Fibroblast of skin of back (primary cell): ENCODE measurements at regions not wholly inside any gene's neighbourhood (a gene's known extent, or its start where the extent isn't known, plus 50 kb on each side); places are given as distances from the start of the nearest gene placed in this dataset.

Experiments
- DNase-seq: peaks from one replicate; pipeline ENCODE4 v3.0.0-alpha.2; 2013

- DNase-seq, result no peak
These were observed 75.2 kb upstream of the LCLAT1 start for GRCh38 chr2:30371772-30372373.

DNA sequence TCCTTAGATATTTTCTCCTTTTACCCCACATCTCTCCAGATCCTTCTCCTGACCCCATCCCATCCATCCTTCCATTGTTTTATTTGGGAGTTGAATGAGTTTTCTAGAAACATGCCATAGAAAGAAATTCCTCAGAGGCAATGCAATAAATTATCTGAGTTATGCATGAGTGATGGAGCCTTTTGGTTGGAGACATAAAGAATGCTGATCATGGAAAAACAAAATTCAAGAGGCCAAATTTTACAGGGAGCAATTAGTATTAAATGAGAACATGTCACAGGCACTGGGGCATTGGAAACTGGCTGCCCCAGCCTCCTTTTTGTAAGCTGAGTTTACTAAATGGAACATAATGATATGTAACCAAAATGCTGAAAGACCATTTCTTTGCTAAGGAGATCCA lies 74.2 kb upstream of the LCLAT1 start:
- DNase-seq, result peak; percentile 73

- DNase-seq, result peak; percentile 98
These were observed 73.2 kb upstream of the LCLAT1 start for GRCh38 chr2:30373881-30374302.

- DNase-seq, result no peak
These were observed 72.7 kb upstream of the LCLAT1 start for GRCh38 chr2:30374380-30374779.

DNA sequence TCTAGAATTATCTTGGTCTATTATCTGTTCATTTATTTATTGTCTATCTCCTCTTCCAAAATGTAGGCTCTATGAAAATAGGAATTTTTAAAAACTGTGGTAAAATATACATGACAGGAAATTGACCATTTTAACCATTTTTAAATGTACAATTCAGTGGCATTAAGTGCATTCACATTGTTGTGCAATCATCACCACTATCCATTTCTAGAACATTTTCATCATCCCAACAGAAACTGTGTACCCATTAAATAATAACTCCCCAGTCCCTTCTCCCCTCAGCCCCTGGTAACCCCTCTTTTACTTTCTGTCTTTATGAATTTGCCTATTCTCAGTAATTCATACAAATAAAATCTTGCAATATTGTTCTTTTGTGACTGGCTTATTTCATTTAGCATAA lies 71.1 kb upstream of the LCLAT1 start:
- no peak for DNase-seq

- DNase-seq, result no peak
These were observed 67.6 kb upstream of the LCLAT1 start for GRCh38 chr2:30379481-30379880.

DNA sequence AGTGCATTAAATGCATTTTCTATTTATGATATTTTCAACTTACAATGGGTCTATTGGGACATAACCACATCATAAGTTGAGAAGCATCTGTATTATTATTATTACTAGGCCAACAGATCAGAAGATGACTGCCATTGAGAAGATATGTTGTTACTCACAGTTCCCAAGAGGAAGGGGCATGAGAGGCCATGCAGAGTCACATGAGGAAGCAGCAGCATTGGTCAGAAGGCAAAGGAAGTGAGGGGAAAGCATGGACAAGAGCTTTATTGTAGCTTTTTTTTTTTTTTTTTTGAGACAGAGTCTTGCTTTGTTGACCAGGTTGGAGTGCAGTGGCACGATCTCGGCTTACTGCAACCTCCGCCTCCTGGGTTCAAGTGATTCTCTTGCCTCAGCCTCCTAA lies 66.2 kb upstream of the LCLAT1 start:
- no peak for DNase-seq

- no peak for DNase-seq
These were observed 64.8 kb upstream of the LCLAT1 start for GRCh38 chr2:30382162-30382783.

DNA sequence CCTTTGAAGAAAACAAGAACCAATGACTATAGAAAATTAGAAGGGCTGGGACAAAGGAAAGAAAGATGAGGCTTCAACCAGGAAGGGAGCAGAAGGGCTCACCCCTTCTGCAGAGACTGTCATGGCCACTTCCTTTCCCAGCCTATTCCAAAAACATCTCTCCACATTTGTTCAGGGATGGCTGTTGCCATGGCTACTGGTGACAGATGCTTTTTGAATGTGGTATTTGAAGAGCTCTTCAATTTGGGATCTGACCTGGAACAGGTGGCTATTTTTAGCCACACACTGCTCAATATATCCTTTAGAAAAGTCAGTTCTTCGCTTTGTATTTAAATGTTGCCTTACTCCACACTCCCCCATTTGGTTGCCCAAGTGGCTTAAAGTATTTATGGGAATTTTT lies 64.1 kb upstream of the LCLAT1 start:
- DNase-seq, result no peak

- DNase-seq, result peak; percentile 42
These were observed 61.7 kb upstream of the LCLAT1 start for GRCh38 chr2:30385327-30385726.

GRCh38 chr2:30392097-30392496 lies 54.9 kb upstream of the LCLAT1 start:
- DNase-seq, result no peak

- DNase-seq, result no peak
These were observed 53.5 kb upstream of the LCLAT1 start for GRCh38 chr2:30393510-30393909.

DNA sequence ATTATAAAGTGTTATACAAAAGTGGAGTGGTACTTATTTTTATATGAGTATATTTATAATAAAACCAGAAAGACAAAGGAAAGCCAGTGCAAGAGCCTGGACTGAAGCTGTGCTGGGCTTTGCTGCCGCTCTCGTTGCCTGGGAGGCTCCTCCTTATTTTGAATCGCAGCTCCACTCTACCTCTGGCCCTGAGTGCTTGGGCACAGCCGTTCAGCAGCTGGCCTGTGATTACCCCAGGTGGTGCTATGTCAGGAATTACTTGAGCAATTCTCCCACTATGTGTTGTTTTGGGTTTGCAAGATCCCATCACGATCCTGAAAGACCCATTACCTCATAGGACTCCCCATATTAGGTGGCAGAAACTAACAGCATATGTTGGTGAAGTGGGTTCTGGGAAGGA lies 53.0 kb upstream of the LCLAT1 start:
- no peak for DNase-seq

DNA sequence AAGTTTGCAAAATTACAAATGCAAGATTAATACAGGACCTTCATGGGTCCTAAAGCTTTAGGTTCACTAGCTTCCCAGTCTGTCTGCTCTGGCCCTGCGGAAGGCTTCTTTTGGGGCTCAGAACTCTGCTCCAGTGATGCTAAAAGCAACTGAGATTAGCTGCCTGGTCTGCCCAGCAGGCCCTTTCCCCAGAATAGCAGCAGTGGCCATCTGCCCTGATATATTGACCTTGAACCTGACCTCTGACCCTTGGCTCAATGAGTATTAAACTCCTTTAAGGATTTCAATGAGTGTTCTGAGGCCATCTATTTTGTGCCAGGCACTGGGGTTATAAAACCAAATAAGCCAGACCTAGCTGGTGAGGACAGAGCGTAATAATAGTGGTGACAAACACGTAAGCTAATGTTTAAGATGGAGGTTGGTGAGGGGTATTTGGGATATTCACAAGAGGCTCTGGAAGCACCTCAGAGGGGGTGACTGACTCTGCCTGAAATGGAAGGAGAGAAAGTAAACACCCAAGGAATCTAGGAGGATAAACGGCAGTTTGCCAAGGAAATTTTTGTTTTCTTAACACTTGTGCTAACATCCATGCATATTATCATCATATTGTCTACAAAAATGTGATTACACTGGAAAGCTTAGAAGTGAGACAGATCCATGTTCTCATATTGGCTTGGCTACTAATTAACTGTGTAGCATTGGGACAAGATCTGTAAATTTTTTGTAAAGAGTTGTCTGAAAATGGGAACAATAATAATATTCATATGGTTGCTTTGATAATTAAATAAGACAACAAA lies 50.4 kb upstream of the LCLAT1 start:
- DNase-seq, result no peak
